Gastrocnemius medialis (tissue), 4 donors: ENCODE measurements at regions not wholly inside any gene's neighbourhood (a gene's known extent, or its start where the extent isn't known, plus 50 kb on each side); places are given as distances from the start of the nearest gene placed in this dataset.

ENCODE experiments used
- CTCF ChIP-seq, 5 experiments: fragments of 450-650 bp in 3 of 5; fragments of 200-600 bp in 2 of 5; sonication (generic) in 2 of 5; IDR thresholded peaks in 4 of 5; conservative IDR thresholded peaks in 1 of 5; 1 replicate in 4 of 5; 2 replicates in 1 of 5; pipeline ENCODE4 v1.5.1; 2016 to 2019; ENCODE audit warnings: antibody characterized with exemption in 5 of 5, mild to moderate bottlenecking in 3 of 5, moderate library complexity in 3 of 5
- POLR2A ChIP-seq, 2 donors: fragments of 450-650 bp; IDR thresholded peaks; one replicate each; pipeline ENCODE4 v1.6.1; 2017; ENCODE audit warnings: antibody characterized with exemption in 2 of 2, mild to moderate bottlenecking in 2 of 2, moderate library complexity in 2 of 2

- no peak for TF ChIP-seq CTCF (IDR thresholded peaks at IDR 0.05 in 4 of 5, conservative IDR thresholded peaks at IDR 0.05 in 1 of 5)
- TF ChIP-seq POLR2A (IDR thresholded peaks at IDR 0.05) = no peak
Measured at GRCh38 chr1:187236199-187236598, 407.4 kb downstream of the PLA2G4A start.
